ENCODE measurements at regions not wholly inside any gene's neighbourhood (a gene's known extent, or its start where the extent isn't known, plus 50 kb on each side); places are given as distances from the start of the nearest gene placed in this dataset.

- peaks cover 3% of the 10 kb centered on the region; the same call in 1 of the 3 replicates for H3K36me3 Mint-ChIP-seq (ENCODE audit: low read depth)
- DNase-seq (ENCODE audit: low spot score): no peak
- no peaks in the 10 kb centered on the region for H3K9me3 Mint-ChIP-seq
- H3K27ac ChIP-seq (ENCODE audit: low read depth): no peak overlapping the region
- H3K27me3 Mint-ChIP-seq (ENCODE audit: insufficient read depth, low read depth, poor library complexity): peaks cover 8% of the 10 kb centered on the region
- H3K4me3 ChIP-seq: no peak overlapping the region
- H3K36me3 ChIP-seq (ENCODE audit: insufficient read depth): no peaks in the 10 kb centered on the region
- no peaks in the 10 kb centered on the region for H3F3A ChIP-seq (replicated peaks; ENCODE audit: low read depth)
- H3K4me2 ChIP-seq: no peak overlapping the region
- H2AFZ ChIP-seq: no peak overlapping the region
- no peaks in the 10 kb centered on the region for H4K20me1 ChIP-seq (replicated peaks; ENCODE audit: insufficient read depth)
- H3K27me3 ChIP-seq (ENCODE audit: insufficient read depth): peaks cover 23% of the 10 kb centered on the region
- no peak for TF ChIP-seq NANOG (IDR thresholded peaks at IDR 0.05; ENCODE audit: borderline replicate concordance)
- TF ChIP-seq ZNF462 (CRISPR knock-in tag; IDR thresholded peaks at IDR 0.05): no peak
- no peak overlapping the region for H3K4me3 Mint-ChIP-seq
- H3K79me2 ChIP-seq (replicated peaks; ENCODE audit: insufficient read depth): no peaks in the 10 kb centered on the region
- no peaks in the 10 kb centered on the region for H3K9me2 ChIP-seq (ENCODE audit: insufficient read depth)
- no peak for ATAC-seq
- H3K27ac Mint-ChIP-seq: no peak overlapping the region
- H3K4me1 Mint-ChIP-seq: peaks cover 2% of the 10 kb centered on the region; the same call in 1 of the 3 replicates
- H3K4me1 ChIP-seq (ENCODE audit: insufficient read depth): no peaks in the 10 kb centered on the region
Observed at GRCh38 chr1:240000634-240001033, 91.0 kb upstream of the FMN2 start.

GRCh38 chr1:240001177-240001740 is 90.4 kb upstream of the FMN2 start:
- no peak overlapping the region for H3K4me3 ChIP-seq
- H3K9me2 ChIP-seq (ENCODE audit: insufficient read depth): no peaks in the 10 kb centered on the region
- Mint-ChIP-seq H3K9me3 (no peaks in the 10 kb centered on the region), H3K36me3 (ENCODE audit: low read depth) (peaks cover 3% of the 10 kb centered on the region; the same call in 1 of the 3 replicates), H3K4me1 (peaks cover 2% of the 10 kb centered on the region; the same call in 1 of the 3 replicates), H3K27ac (no peak overlapping the region), H3K27me3 (ENCODE audit: insufficient read depth, low read depth, poor library complexity) (peaks cover 8% of the 10 kb centered on the region), H3K4me3 (no peak overlapping the region)
- no peak overlapping the region for H3K27ac ChIP-seq (ENCODE audit: low read depth)
- no peaks in the 10 kb centered on the region for H3K4me1 ChIP-seq (ENCODE audit: insufficient read depth)
- ATAC-seq (no peak), DNase-seq (ENCODE audit: low spot score) (no peak)
- TF ChIP-seq JUNB (IDR thresholded peaks at IDR 0.05; ENCODE audit: unreplicated experiment): no peak
- no peaks in the 10 kb centered on the region for H3K79me2 ChIP-seq (replicated peaks; ENCODE audit: insufficient read depth)
- no peaks in the 10 kb centered on the region for H3K36me3 ChIP-seq (ENCODE audit: insufficient read depth)
- H3K4me2 ChIP-seq: no peak overlapping the region
- H2AFZ ChIP-seq: no peak overlapping the region
- H4K20me1 ChIP-seq (replicated peaks; ENCODE audit: insufficient read depth): no peaks in the 10 kb centered on the region
- peaks cover 23% of the 10 kb centered on the region for H3K27me3 ChIP-seq (ENCODE audit: insufficient read depth)
- no peaks in the 10 kb centered on the region for H3F3A ChIP-seq (replicated peaks; ENCODE audit: low read depth)

Data from GM23338 (cell line).